ENCODE measurements at regions not wholly inside any gene's neighbourhood (a gene's known extent, or its start where the extent isn't known, plus 50 kb on each side); places are given as distances from the start of the nearest gene placed in this dataset.

DNA sequence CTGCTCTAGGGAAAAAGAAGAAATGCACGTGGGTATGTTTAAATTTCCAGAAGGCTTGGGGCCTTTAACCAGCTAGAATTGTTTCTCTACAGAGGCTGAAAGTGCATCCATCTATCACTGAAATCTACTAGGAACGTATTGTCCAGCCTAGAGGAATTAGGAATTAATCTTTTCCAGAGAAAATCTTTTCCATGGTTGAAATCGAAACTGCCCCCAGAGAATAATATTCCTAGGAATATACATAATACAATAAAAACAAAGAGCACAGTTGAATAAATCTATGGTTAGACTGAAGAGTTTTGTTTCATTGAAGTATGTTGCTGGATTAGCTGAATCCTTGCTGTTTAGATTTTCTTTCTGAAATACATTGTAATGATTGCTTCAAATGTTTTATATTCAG, 378.5 kb downstream of the PLK2 start:
- no peak overlapping the region for H3K27ac ChIP-seq

GRCh38 chr5:58080573-58080972, 379.3 kb downstream of the PLK2 start:
- H3K27ac ChIP-seq: no peak overlapping the region
- DNase-seq: no peak
- 39 to 57% (median 56%) methylated on average over 1 of the region's 1 CpG for WGBS, 3 donors
- H3K27me3 ChIP-seq: no peaks in the 10 kb centered on the region
- H3K36me3 ChIP-seq: no peaks in the 10 kb centered on the region
- no peaks in the 10 kb centered on the region for H3K9me3 ChIP-seq
- intact Hi-C loops (cut with DNase I): no loop called here
- H3K4me3 ChIP-seq: no peak overlapping the region
- peaks cover 4% of the 10 kb centered on the region for H3K4me1 ChIP-seq (ENCODE audit: insufficient read depth)
- no peak for TF ChIP-seq EP300 (IDR thresholded peaks at IDR 0.05)
- TF ChIP-seq, protein P1, sequence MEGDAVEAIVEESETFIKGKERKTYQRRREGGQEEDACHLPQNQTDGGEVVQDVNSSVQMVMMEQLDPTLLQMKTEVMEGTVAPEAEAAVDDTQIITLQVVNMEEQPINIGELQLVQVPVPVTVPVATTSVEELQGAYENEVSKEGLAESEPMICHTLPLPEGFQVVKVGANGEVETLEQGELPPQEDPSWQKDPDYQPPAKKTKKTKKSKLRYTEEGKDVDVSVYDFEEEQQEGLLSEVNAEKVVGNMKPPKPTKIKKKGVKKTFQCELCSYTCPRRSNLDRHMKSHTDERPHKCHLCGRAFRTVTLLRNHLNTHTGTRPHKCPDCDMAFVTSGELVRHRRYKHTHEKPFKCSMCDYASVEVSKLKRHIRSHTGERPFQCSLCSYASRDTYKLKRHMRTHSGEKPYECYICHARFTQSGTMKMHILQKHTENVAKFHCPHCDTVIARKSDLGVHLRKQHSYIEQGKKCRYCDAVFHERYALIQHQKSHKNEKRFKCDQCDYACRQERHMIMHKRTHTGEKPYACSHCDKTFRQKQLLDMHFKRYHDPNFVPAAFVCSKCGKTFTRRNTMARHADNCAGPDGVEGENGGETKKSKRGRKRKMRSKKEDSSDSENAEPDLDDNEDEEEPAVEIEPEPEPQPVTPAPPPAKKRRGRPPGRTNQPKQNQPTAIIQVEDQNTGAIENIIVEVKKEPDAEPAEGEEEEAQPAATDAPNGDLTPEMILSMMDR (IDR thresholded peaks at IDR 0.05): no peak

More for the DNA sequence above, 378.5 kb downstream of the PLK2 start:
- peaks cover 4% of the 10 kb centered on the region for H3K4me1 ChIP-seq (ENCODE audit: insufficient read depth)
- 85 to 92% (median 86%) methylated on average over 3 of the region's 3 CpGs for WGBS, 3 donors
- H3K4me3 ChIP-seq: no peak overlapping the region
- no peak for TF ChIP-seq EP300 (IDR thresholded peaks at IDR 0.05)
- TF ChIP-seq, protein P1 (IDR thresholded peaks at IDR 0.05): no peak
- TF ChIP-seq POLR2A (IDR thresholded peaks at IDR 0.05): no peak
- no peak for DNase-seq
- H3K9me3 ChIP-seq: no peaks in the 10 kb centered on the region
- H3K27me3 ChIP-seq: no peaks in the 10 kb centered on the region
- intact Hi-C loops (cut with DNase I): no loop called here
- H3K36me3 ChIP-seq: no peaks in the 10 kb centered on the region

- Histone ChIP-seq H3K27me3 (no peaks in the 10 kb centered on the region), H3K4me1 (ENCODE audit: insufficient read depth) (peaks cover 4% of the 10 kb centered on the region), H3K36me3 (no peaks in the 10 kb centered on the region), H3K4me3 (no peak overlapping the region), H3K27ac (peak overlapping the region in 1 of 2 donors; percentile 44), H3K9me3 (no peaks in the 10 kb centered on the region)
- TF ChIP-seq EP300 (IDR thresholded peaks at IDR 0.05): no peak
- no peak for TF ChIP-seq POLR2A (IDR thresholded peaks at IDR 0.05)
- TF ChIP-seq, protein P1 (IDR thresholded peaks at IDR 0.05): no peak
- DNase-seq: no peak
- intact Hi-C loops (cut with DNase I): no loop called here
- WGBS, 3 donors: 44 to 61% (median 57%) methylated on average over 2 of the region's 2 CpGs
Measured at GRCh38 chr5:58077966-58078365, 381.9 kb downstream of the PLK2 start.

DNA sequence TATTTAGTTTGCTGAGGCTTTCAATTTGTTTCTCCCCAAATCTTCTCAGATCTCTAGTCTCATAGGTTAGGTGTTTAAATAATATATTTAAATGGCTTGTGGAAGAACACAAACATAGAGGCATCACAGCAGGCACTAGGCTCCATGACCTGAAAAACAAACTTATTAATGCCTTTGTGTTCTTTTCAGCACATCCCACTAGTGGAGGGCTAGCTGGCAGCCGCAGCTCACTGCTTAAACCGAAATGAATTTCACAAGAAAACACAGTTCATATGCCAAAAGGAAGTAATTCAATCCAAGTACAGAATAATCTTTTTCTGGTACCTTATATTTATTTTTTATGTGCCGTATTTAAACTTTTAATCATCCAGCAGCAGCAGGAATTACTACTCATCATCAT, 382.5 kb downstream of the PLK2 start:
- no peaks in the 10 kb centered on the region for H3K27me3 ChIP-seq
- H3K27ac ChIP-seq: peak overlapping the region in 1 of 2 donors; percentile 44
- H3K9me3 ChIP-seq: no peaks in the 10 kb centered on the region
- peaks cover 4% of the 10 kb centered on the region for H3K4me1 ChIP-seq (ENCODE audit: insufficient read depth)
- no peaks in the 10 kb centered on the region for H3K36me3 ChIP-seq
- DNase-seq: peak in 2 of 5 donors; percentile 11 to 41
- intact Hi-C loops (cut with DNase I): no loop called here
- WGBS, 3 donors: 8 to 15% (median 9%) methylated on average over 3 of the region's 3 CpGs
- TF ChIP-seq EP300 (IDR thresholded peaks at IDR 0.05) (no peak), POLR2A (IDR thresholded peaks at IDR 0.05) (no peak)
- TF ChIP-seq, protein P1 (IDR thresholded peaks at IDR 0.05): no peak
- H3K4me3 ChIP-seq: no peak overlapping the region

All from ovary (tissue), 7 donors.